Astrocyte of the cerebellum (primary cell): ENCODE measurements at regions not wholly inside any gene's neighbourhood (a gene's known extent, or its start where the extent isn't known, plus 50 kb on each side); places are given as distances from the start of the nearest gene placed in this dataset.

ENCODE experiments used
- DNase-seq: peaks from one replicate; pipeline ENCODE4 v3.0.0-alpha.2; 2011; ENCODE audit warnings: low read depth
- H3K4me3 ChIP-seq: 2 replicates; pipeline ENCODE4 v1.5.1; 2011; ENCODE audit warnings: mild to moderate bottlenecking, low read depth, low read length, moderate library complexity
- in situ Hi-C: cut with HindIII; loops from 2 replicates; pipeline ENCODE4 v1.10.0; 2017; ENCODE audit warnings: low sequenced_read_pairs
- TF ChIP-seq, protein P1 (sequence below): IDR thresholded peaks from 2 replicates; pipeline ENCODE4 v1.5.1; 2012; ENCODE audit warnings: low read length, low read depth, moderate library complexity, mild to moderate bottlenecking; ENCODE audit errors: missing control alignments

DNA sequence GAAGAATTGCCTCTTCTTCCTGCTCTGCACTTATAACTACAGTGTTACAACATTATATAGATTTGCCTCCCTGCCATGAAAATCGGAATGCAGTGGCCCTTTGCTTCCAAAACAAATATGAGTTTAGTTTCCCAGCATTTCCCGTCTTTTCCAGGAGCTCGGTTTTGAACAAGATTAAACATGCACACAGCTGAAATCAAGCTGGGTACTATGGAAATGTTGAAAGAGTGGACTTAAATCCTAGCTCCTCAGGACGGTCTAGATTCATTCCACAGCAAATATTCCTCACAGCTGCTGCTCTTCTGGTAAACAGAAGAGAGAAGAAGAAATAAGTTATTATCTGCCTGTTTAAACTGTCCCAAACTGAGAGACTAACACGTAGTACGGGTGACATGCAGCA, 161.4 kb downstream of the PIK3R1 start:
- H3K4me3 ChIP-seq, result no peak overlapping the region
- no peak for DNase-seq
- TF ChIP-seq, protein P1, sequence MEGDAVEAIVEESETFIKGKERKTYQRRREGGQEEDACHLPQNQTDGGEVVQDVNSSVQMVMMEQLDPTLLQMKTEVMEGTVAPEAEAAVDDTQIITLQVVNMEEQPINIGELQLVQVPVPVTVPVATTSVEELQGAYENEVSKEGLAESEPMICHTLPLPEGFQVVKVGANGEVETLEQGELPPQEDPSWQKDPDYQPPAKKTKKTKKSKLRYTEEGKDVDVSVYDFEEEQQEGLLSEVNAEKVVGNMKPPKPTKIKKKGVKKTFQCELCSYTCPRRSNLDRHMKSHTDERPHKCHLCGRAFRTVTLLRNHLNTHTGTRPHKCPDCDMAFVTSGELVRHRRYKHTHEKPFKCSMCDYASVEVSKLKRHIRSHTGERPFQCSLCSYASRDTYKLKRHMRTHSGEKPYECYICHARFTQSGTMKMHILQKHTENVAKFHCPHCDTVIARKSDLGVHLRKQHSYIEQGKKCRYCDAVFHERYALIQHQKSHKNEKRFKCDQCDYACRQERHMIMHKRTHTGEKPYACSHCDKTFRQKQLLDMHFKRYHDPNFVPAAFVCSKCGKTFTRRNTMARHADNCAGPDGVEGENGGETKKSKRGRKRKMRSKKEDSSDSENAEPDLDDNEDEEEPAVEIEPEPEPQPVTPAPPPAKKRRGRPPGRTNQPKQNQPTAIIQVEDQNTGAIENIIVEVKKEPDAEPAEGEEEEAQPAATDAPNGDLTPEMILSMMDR, result no peak
- in situ Hi-C loops, result no loop called here

DNA sequence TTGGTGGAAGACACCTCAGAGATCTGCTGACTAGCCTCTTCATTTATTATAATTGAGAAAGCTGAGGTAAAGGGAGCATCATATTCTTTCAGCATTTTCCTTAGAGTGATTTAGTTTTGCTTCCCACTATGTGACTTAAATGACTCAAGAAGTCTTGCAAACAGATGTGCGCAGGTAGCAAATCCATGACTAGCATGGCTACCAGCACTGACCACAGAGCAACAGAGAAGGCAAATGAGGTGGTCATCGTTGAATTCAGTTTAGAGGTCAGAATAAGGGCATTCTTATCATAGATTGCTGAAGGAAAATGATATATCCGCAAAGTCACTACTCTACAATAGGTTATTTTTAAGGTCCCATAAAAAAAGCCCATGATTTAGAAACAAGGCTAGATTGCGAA, 162.2 kb downstream of the PIK3R1 start:
- DNase-seq, result no peak
- in situ Hi-C loops, result no loop called here
- TF ChIP-seq, protein P1, result no peak
- no peak overlapping the region for H3K4me3 ChIP-seq

DNA sequence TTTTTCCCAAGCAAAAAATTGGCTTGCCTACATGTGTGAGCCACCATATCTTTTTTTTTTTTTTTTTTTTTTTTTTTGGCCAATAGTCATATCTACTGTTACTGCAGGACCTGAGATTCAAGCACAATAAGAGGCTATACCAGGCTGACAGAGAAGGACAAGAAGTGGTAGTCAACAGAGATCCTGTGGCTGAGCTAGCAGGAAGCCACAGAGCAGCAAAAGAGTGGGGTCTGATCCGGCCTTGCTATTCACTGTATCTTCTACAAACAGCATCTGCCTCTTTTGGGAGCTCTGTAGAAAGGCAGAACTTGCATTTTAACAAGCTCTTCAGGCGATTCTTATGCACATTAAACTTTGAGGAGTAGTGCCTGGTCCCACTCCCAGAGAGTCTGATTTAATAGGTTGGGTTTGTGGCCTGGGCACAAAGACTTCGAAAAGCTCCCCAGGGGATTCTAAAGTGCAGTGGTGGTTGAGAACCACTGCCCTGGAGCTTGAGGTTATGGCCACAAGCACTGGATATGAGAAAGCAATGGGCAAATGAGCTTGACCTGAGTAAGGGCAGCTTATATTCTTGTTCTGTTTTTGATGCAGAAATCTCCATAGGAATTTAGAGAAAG, 162.8 kb downstream of the PIK3R1 start:
- H3K4me3 ChIP-seq, result no peak overlapping the region
- TF ChIP-seq, protein P1, result no peak
- in situ Hi-C loops, result no loop called here
- DNase-seq, result no peak

DNA sequence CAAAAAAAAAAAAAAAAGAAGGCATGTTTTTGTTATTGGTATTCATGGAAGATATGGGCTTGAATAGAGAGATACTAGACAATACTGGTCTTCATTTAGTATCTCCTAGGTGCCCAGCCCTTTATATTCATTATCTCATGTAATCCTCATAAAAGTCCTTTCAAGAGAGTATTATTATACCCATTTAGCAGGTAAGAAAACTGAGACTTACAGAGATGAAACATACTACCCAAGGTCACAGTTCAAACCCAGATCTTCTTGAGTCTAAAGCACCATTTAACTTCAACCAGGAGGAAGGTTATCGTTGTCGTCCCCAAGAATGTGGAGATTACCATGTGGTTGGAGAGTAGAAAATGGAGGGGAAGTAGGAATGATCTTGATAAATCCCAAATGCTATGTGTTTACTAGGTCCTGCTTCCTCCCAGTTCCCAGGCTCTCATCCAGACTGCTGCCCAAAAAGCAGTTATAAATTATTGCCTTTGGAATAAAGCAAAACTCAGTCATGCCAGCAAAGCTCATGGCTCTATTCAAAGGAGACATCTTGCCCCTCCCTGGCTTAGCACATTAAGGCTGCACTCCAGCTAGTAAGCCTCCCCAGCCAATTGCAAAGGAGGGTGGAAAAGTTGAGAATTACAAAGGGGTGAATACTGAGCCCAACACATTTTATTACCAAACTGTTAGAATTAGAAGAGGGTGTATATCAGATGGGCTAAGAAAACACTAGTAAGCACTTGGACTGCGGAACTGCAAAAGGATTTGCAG, 163.9 kb downstream of the PIK3R1 start:
- in situ Hi-C loops, result no loop called here
- H3K4me3 ChIP-seq, result no peak overlapping the region
- DNase-seq, result no peak
- TF ChIP-seq, protein P1, result no peak

DNA sequence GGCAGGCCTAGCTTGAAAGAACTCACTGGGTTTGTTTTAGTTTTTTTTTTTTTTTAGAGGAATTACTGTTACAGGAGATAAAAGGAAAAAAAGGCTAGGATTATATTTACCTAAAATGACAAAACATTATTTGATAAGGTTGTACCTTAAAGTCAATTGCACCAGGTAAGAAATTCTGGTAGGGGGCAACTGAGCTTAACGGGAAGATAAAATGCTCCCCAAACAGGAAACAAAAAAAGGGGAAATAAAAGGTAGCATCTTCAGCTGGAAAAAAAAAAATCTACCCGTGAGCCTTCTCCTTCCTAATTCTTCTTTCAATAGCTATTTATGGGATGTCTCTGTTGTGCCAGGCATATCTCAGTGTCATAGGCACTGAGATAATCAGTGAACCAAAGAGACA, 164.5 kb downstream of the PIK3R1 start:
- DNase-seq, result no peak
- TF ChIP-seq, protein P1, result no peak
- H3K4me3 ChIP-seq, result no peak overlapping the region
- in situ Hi-C loops, result no loop called here

DNA sequence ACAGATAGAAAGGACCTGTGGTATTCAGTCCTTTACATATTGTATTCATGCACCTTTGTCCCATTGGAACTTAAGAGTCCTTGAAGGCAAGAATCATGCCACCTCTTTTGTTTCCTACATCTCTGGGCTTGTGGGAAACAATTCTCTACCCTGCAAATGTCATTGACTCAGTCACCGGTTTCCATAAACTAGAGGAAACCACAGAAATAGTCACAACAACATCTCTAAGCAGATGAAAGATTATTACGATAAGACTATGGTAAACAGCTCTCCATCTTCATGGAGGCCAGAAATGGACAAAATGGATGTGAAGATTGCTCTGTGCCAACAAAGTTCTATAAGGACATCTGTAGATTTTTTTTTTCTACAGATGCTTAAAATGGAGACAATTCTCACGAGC, 165.5 kb downstream of the PIK3R1 start:
- TF ChIP-seq, protein P1, result no peak
- no peak for DNase-seq
- in situ Hi-C loops, result no loop called here
- H3K4me3 ChIP-seq, result no peak overlapping the region
